ENCODE measurements at regions not wholly inside any gene's neighbourhood (a gene's known extent, or its start where the extent isn't known, plus 50 kb on each side); places are given as distances from the start of the nearest gene placed in this dataset.
"Not testable (repeated sequence)": the region's sequence is repeated elsewhere in the genome, so short reads cannot be mapped to it uniquely, and the experiment has no call there.

DNA sequence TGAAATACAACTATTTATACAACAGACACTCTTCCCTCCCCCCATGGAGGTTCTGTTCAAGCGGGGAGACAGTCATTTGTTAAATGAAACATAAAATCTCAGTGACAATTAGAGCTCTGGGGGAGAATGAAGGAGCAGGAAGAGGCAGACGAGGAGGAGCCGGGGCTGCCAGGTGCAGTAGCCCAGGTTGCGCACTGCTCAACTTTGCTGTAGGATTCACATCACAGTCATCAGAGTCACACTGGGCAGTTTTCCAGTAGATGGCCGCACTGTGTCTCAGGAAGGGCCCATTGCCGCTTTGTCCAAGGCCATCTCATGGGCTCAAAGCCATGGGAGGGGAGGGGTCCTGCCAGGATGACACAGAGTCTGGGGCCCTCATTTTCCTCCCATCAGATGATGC is 342.4 kb downstream of the ADGRD1 start:
- not testable (repeated sequence) for H3K27me3 ChIP-seq, H3K27ac ChIP-seq, H3K9me3 ChIP-seq, H3K4me3 ChIP-seq, H3K4me1 ChIP-seq, DNase-seq, H3K36me3 ChIP-seq

DNA sequence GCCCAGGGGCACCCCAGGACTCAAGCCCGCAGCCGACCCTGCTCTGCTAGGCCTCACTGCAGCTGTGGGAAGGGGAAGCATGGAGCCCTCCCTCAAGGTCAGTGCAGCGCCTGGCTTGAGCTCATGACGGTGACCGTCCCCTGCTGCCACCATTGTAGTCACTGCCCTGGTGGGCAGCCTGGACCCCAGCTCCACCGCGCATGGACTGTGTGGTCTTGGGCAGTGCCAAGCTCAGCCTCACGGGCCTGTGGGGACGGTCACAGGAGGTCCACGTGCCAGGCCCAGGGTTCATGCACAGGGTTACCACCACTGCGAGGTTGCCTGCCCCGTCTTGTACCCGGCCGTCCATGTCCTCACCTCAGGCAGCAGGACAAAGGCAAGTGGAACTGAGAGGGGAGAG is 342.9 kb downstream of the ADGRD1 start:
- H3K36me3 ChIP-seq, H3K4me1 ChIP-seq, DNase-seq, H3K4me3 ChIP-seq, H3K27ac ChIP-seq, H3K9me3 ChIP-seq, H3K27me3 ChIP-seq: not testable (repeated sequence)

DNA sequence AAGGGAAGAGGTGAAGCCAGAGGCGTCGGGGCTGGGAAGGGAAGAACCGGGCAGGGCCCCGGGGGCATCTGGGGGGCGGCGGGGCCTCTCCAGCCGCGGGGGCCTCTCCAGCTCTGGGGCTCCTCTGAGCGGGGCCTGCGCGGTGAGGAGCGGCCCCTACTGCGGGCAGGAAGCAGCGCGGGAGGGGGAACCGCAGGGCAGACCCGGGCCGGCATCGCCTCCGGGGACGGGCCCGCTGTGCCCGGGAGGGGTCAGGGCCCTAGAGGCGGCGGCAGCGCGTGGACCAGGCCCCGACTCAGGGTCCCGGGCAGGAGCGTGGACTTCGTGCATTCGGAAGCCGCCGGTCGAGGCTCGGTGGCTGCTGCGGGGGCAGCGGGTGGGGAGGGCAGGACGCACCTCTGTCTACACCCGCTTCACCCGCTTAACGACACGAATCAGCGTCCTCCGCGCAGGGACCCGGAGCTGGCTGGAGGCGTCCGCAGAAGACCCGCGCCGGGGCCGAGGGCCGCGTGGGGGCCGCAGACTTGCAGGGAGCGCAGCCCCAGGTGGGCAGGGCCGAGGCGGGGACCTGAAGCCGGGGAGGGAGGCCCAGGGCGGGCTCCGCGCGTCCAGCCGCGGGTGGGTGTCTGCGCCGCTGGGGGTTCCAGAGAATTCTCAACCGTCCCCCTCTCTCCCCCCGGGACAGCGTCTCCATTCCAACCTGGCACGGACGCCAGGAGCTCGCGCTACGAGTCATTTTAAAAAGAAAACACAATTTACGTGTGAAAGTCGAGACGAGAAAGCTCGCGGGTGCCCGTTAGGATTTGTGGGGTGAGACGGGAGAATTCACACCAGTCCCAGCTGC is 345.0 kb downstream of the ADGRD1 start:
- not testable (repeated sequence) for H3K36me3 ChIP-seq, H3K9me3 ChIP-seq, H3K27me3 ChIP-seq, H3K4me1 ChIP-seq, H3K27ac ChIP-seq, H3K4me3 ChIP-seq, DNase-seq

DNA sequence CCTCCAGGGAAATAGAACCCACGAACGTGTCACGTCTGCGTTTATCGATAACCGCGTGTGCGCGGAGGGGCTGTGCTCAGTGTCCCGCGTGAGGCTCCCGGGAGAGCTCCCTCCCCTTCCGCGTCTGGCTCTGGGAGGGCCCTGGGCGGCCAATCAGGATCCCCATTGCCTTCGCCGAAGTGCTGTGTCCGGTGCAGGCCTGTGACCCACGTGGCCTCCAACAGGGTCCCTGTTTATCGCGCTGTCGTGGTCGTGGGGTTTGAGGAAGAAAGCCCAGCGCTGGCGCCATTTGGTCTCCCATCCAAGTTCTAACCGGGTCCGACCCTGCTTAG is 345.6 kb downstream of the ADGRD1 start:
- not testable (repeated sequence) for H3K36me3 ChIP-seq, H3K27me3 ChIP-seq, DNase-seq, H3K27ac ChIP-seq, H3K4me3 ChIP-seq, H3K9me3 ChIP-seq, H3K4me1 ChIP-seq

DNA sequence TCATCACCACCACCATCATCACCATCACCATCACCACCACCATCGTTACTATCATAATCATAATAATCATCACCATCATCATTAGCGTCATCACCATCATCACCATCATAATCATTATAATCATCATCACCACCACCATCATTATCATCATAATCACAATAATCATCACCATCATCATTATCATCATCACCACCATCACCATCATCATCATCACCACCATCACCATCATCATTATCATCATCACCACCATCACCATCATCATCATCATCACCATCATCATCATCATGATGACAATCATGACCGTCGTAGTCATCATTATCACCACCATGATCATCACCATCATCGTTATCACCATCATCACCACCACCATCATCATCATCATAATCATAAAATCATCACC is 349.9 kb downstream of the ADGRD1 start:
- not testable (repeated sequence) for H3K36me3 ChIP-seq, H3K4me1 ChIP-seq, DNase-seq, H3K27me3 ChIP-seq, H3K4me3 ChIP-seq, H3K27ac ChIP-seq, H3K9me3 ChIP-seq

DNA sequence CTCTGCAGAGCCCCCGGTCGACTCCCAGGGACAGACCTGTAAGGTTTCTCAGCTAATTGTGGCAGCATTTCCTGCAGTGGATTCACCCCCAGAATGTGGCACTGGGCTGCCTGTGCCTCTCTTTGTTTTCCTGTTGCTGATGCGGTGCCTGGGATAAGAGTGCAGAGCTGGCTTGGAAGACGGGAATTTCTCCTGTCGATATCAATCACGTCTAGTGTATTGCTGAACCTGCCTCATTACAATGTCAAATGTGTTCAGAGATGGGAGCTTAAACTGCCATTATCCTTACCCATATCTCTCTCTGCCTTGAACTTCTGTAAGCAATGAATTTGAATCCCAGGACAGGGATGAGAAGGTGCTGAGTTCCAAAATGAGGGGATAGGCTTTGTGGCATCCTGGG is 350.9 kb downstream of the ADGRD1 start:
- H3K9me3 ChIP-seq, H3K27ac ChIP-seq, H3K4me3 ChIP-seq, H3K4me1 ChIP-seq, H3K27me3 ChIP-seq, DNase-seq, H3K36me3 ChIP-seq: not testable (repeated sequence)

DNA sequence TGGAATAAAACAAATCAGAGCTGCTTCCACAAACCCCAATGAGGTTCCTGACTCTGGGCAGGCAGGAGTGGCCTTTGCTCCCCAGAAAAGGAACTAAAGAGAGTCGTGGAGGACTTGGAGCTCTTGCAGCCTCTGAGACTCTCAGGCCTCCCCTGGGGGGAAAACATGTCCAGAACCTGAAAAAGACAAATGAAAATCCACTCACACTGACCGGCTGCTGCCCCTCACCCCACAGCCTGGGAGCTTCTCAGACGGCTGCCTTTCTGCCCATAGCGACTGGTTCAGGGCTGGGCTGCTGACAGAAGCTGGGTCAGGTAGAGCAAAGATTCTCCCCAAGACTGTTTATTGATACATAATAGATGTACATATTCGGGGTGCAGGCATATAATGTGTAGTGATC is 356.0 kb downstream of the ADGRD1 start:
- H3K27me3 ChIP-seq, result no peaks in the 10 kb centered on the region
- no peaks in the 10 kb centered on the region for H3K36me3 ChIP-seq
- no peaks in the 10 kb centered on the region for H3K9me3 ChIP-seq
- no peaks in the 10 kb centered on the region for H3K4me1 ChIP-seq
- H3K27ac ChIP-seq, result no peak overlapping the region
- no peak for DNase-seq
- no peak overlapping the region for H3K4me3 ChIP-seq
- TF ChIP-seq, protein P1, sequence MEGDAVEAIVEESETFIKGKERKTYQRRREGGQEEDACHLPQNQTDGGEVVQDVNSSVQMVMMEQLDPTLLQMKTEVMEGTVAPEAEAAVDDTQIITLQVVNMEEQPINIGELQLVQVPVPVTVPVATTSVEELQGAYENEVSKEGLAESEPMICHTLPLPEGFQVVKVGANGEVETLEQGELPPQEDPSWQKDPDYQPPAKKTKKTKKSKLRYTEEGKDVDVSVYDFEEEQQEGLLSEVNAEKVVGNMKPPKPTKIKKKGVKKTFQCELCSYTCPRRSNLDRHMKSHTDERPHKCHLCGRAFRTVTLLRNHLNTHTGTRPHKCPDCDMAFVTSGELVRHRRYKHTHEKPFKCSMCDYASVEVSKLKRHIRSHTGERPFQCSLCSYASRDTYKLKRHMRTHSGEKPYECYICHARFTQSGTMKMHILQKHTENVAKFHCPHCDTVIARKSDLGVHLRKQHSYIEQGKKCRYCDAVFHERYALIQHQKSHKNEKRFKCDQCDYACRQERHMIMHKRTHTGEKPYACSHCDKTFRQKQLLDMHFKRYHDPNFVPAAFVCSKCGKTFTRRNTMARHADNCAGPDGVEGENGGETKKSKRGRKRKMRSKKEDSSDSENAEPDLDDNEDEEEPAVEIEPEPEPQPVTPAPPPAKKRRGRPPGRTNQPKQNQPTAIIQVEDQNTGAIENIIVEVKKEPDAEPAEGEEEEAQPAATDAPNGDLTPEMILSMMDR (IDR thresholded peaks at IDR 0.05), result no peak
- TF ChIP-seq POLR2A (IDR thresholded peaks at IDR 0.05), result no peak

DNA sequence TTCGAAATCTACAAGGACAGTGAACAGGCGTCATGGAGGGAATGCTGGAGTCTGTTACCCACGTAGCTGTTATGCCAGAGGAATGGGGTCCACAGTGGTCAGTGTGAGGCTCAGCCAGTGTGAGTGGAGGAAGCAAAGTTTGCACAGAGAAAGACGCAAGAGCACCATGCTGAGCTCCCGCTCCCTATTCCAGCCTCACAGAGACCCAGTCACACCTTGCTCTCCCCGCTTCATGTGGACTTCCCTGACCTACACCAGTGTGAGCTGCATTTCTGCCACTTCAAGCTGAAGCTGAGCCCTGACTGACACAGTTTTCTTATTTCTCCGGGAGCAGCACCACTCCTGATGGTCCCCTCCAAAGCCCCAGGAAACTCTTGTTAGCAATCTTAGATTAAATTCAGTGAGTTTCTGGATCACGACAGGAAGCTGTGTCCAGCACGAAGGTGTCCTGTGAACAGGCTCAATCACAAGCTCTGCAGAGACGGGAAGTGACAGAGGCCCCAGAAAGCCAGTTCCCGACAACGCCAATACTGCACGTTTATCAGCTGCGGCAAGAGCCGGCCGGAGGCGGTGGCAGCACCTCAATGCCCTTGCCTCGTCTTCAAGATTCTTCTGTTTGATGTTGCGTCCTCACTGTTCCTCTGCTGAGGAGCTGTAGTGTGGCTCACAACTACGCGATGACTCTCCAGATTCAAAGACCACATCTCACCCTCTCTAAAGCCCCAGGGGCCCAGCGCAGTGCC is 356.7 kb downstream of the ADGRD1 start:
- H3K4me3 ChIP-seq, H3K27me3 ChIP-seq, H3K9me3 ChIP-seq, DNase-seq, H3K4me1 ChIP-seq, H3K27ac ChIP-seq, H3K36me3 ChIP-seq: not testable (repeated sequence)

DNA sequence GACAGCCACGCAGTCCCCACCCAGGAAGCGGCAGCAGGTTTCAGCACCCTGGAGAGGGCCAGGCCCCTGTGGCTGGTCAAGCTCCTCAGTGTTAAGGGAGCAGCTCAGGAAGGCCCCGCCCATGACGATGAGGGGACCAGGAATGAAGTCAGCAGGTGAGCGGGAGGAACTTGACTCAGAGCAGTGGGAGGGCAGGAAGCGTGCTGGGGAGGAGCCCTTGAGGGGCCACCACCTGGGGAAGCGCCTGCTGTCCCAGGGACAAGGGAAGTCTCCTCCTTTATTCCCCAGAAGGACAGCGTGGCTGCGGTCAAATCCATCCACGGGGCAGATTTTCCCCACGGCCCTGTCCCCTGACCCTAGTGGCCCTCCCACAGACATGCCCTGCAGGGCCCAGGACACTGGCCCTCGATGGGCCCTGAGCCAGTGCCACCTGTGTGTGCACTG is 357.6 kb downstream of the ADGRD1 start:
- DNase-seq, H3K27ac ChIP-seq, H3K4me3 ChIP-seq, H3K9me3 ChIP-seq, H3K27me3 ChIP-seq, H3K4me1 ChIP-seq, H3K36me3 ChIP-seq: not testable (repeated sequence)

DNA sequence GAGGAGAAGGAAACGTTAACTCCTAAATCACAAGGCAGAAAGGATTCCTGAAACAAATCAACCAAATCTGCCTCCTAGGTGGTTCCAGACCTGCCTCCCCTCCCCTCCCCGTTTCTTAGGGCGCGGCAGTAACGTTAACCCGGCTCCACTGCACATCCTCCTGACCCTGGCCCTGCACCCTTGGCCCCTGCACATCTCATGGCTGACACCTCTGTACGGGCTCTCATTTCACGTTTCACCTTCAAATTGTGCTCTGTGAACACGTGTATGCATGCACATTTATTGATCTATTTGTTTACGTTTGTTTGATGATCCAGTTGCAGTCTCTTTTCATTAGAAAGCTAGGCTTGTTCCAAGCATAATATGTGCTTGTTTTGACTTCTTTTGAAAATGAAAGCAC is 358.1 kb downstream of the ADGRD1 start:
- Histone ChIP-seq H3K9me3 (no peaks in the 10 kb centered on the region), H3K27me3 (no peaks in the 10 kb centered on the region), H3K4me1 (no peaks in the 10 kb centered on the region), H3K36me3 (no peaks in the 10 kb centered on the region), H3K4me3 (no peak overlapping the region), H3K27ac (no peak overlapping the region)
- TF ChIP-seq, protein P1 (IDR thresholded peaks at IDR 0.05), result no peak
- no peak for TF ChIP-seq POLR2A (IDR thresholded peaks at IDR 0.05)
- no peak for DNase-seq

DNA sequence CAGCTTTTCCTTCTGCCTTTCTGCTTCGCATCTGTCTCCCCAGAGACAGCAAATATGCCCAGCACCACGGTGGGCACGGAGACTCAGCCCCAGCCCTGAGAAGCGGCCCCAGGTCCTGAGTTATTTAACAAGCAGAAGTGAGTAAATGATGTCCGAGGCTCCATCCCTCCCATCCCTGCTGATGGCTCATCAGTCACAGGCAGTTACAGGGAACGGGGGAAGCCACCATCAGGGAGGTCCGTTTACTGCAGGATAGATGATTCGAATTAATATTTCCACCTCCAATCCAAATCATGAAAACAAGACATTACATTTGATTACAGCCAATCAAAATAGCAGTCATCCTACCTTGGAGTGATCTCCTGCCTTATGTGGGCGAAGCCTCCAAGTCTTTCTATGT is 358.7 kb downstream of the ADGRD1 start:
- H3K4me3 ChIP-seq, H3K4me1 ChIP-seq, H3K27ac ChIP-seq, H3K27me3 ChIP-seq, H3K36me3 ChIP-seq, H3K9me3 ChIP-seq, DNase-seq: not testable (repeated sequence)
